Ascending aorta (tissue), 2 donors: ENCODE measurements at regions not wholly inside any gene's neighbourhood (a gene's known extent, or its start where the extent isn't known, plus 50 kb on each side); places are given as distances from the start of the nearest gene placed in this dataset.

Experiments used
- DNase-seq, 2 donors: peaks; one replicate each; pipeline ENCODE4 v3.0.0-alpha.2; 2019; ENCODE audit warnings: low spot score in 2 of 2
- H3K27ac ChIP-seq, 2 donors: fragments of 200-600 bp; sonication (generic); one replicate each; pipeline ENCODE4 v1.5.1; 2016 to 2017; ENCODE audit warnings: mild to moderate bottlenecking in 1 of 2
- H3K27me3 ChIP-seq: fragments of 200-600 bp; sonication (generic); one replicate; pipeline ENCODE4 v1.5.1; 2017
- H3K36me3 ChIP-seq, 2 donors: fragments of 200-600 bp; sonication (generic); one replicate each; pipeline ENCODE4 v1.5.1; 2016
- H3K4me1 ChIP-seq, 2 donors: fragments of 200-600 bp; sonication (generic); one replicate each; pipeline ENCODE4 v1.5.1; 2016 to 2017; ENCODE audit warnings: mild to moderate bottlenecking in 1 of 2
- H3K4me3 ChIP-seq, 2 donors: fragments of 200-600 bp; sonication (generic); one replicate each; pipeline ENCODE4 v1.5.1; 2016 to 2017; ENCODE audit warnings: mild to moderate bottlenecking in 1 of 2
- H3K9me3 ChIP-seq, 2 donors: fragments of 200-600 bp; sonication (generic); one replicate each; pipeline ENCODE4 v1.5.1; 2016
- CTCF ChIP-seq, 3 experiments: fragments of 200-600 bp in 2 of 3; fragments of 450-650 bp in 1 of 3; sonication (generic) in 2 of 3; IDR thresholded peaks; one replicate each; pipeline ENCODE4 v1.5.1; 2016 to 2019; ENCODE audit warnings: antibody characterized with exemption in 3 of 3, mild to moderate bottlenecking in 1 of 3, moderate library complexity in 1 of 3
- intact Hi-C: fragments of 100-400 bp; cut with DNase I; formaldehyde crosslinking; loops from one replicate; pipeline ENCODE4 v1.15.1; 2023

GRCh38 chr3:6631376-6631775 lies 229.5 kb upstream of the GRM7 start:
- H3K9me3 ChIP-seq = no peaks in the 10 kb centered on the region
- no peak overlapping the region for H3K4me3 ChIP-seq
- H3K27me3 ChIP-seq = no peaks in the 10 kb centered on the region
- no peaks in the 10 kb centered on the region for H3K4me1 ChIP-seq
- no peak for TF ChIP-seq CTCF (IDR thresholded peaks at IDR 0.05)
- no peak for DNase-seq
- no peak overlapping the region for H3K27ac ChIP-seq
- intact Hi-C loops = no loop called here
- H3K36me3 ChIP-seq = no peaks in the 10 kb centered on the region

- H3K27ac ChIP-seq = no peak overlapping the region
- TF ChIP-seq CTCF (IDR thresholded peaks at IDR 0.05) = no peak
- no peaks in the 10 kb centered on the region for H3K4me1 ChIP-seq
- no peaks in the 10 kb centered on the region for H3K36me3 ChIP-seq
- H3K27me3 ChIP-seq = no peaks in the 10 kb centered on the region
- H3K9me3 ChIP-seq = no peaks in the 10 kb centered on the region
- DNase-seq = no peak
- H3K4me3 ChIP-seq = no peak overlapping the region
- intact Hi-C loops = no loop called here
Measured at GRCh38 chr3:6640907-6641306, 220.0 kb upstream of the GRM7 start.

GRCh38 chr3:6644070-6644929 lies 216.6 kb upstream of the GRM7 start:
- TF ChIP-seq CTCF (IDR thresholded peaks at IDR 0.05) = no peak
- H3K4me3 ChIP-seq = no peak overlapping the region
- no peaks in the 10 kb centered on the region for H3K36me3 ChIP-seq
- H3K9me3 ChIP-seq = no peaks in the 10 kb centered on the region
- H3K27ac ChIP-seq = no peak overlapping the region
- H3K27me3 ChIP-seq = no peaks in the 10 kb centered on the region
- no peaks in the 10 kb centered on the region for H3K4me1 ChIP-seq
- intact Hi-C loops = no loop called here
- DNase-seq = no peak

- no peak for TF ChIP-seq CTCF (IDR thresholded peaks at IDR 0.05)
- no peaks in the 10 kb centered on the region for H3K4me1 ChIP-seq
- H3K4me3 ChIP-seq = no peak overlapping the region
- no peaks in the 10 kb centered on the region for H3K36me3 ChIP-seq
- intact Hi-C loops = no loop called here
- H3K27ac ChIP-seq = no peak overlapping the region
- no peaks in the 10 kb centered on the region for H3K27me3 ChIP-seq
- DNase-seq = no peak
- peaks cover 0 to 7% of the 10 kb centered on the region in 2 donors for H3K9me3 ChIP-seq
Measured at GRCh38 chr3:6654670-6655069, 206.2 kb upstream of the GRM7 start.

- no peak overlapping the region for H3K4me3 ChIP-seq
- H3K27ac ChIP-seq = no peak overlapping the region
- no peaks in the 10 kb centered on the region for H3K36me3 ChIP-seq
- H3K9me3 ChIP-seq = peaks cover 0 to 7% of the 10 kb centered on the region in 2 donors
- no peak for DNase-seq
- no peaks in the 10 kb centered on the region for H3K27me3 ChIP-seq
- intact Hi-C loops = no loop called here
- no peaks in the 10 kb centered on the region for H3K4me1 ChIP-seq
- no peak for TF ChIP-seq CTCF (IDR thresholded peaks at IDR 0.05)
Measured at GRCh38 chr3:6655275-6655674, 205.6 kb upstream of the GRM7 start.
